ENCODE measurements at regions not wholly inside any gene's neighbourhood (a gene's known extent, or its start where the extent isn't known, plus 50 kb on each side); places are given as distances from the start of the nearest gene placed in this dataset.

DNA sequence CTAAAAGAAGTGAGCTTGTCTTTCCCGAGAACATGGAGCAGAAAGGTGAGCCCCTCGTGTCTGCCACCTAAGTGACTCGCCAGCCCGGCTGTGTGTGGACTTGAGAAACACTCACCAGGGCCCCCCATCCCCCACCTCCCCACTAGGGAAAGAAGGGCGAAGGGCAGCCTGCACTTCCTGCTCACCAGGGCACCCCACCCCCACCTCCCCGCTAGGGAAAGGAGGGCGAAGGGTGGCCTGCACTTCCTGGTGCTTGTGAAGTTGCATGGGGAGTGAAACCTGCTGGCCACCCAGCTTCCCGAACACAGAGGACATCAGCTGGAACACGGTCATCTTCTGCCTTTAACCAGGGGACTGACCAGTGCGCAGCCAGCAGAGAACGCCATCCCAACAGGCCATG, 402.7 kb upstream of the SALL3 start:
- H2AFZ ChIP-seq (ENCODE audit: low read depth, low read length): no peak overlapping the region
- H3K79me1 ChIP-seq (replicated peaks; ENCODE audit: low read length, poor library complexity, severe bottlenecking): no peaks in the 10 kb centered on the region
- H3K4ac ChIP-seq (ENCODE audit: low read depth in 1 of 2, low read length in 2 of 2): no peak overlapping the region
- H2AK5ac ChIP-seq (ENCODE audit: low read length, severe bottlenecking): no peak overlapping the region
- no peak overlapping the region for H2BK120ac ChIP-seq (ENCODE audit: low read depth, low read length)
- no peak overlapping the region for H3K27ac ChIP-seq (ENCODE audit: low read length, poor library complexity, severe bottlenecking)
- H2BK15ac ChIP-seq (ENCODE audit: low read depth, poor library complexity, severe bottlenecking): no peak overlapping the region
- H2BK5ac ChIP-seq (ENCODE audit: low read depth, low read length, poor library complexity, severe bottlenecking): no peak overlapping the region
- peaks cover 43% of the 10 kb centered on the region for H3K9me3 ChIP-seq (ENCODE audit: control insufficient read depth, low read length)
- no peak overlapping the region for H4K91ac ChIP-seq (ENCODE audit: low read length)
- no peak overlapping the region for H3K9ac ChIP-seq (ENCODE audit: low read length)
- H3K23ac ChIP-seq (ENCODE audit: low read length in 2 of 2): no peak overlapping the region
- DNase-seq: no peak
- 78% methylated on average over 11 of the region's 11 CpGs for WGBS
- no peaks in the 10 kb centered on the region for H3K36me3 ChIP-seq (ENCODE audit: control insufficient read depth in 1 of 2, insufficient read depth in 2 of 2, low read depth in 1 of 2, low read length in 2 of 2)
- H3K4me2 ChIP-seq (ENCODE audit: low read length, poor library complexity, severe bottlenecking): no peak overlapping the region
- H3K27me3 ChIP-seq (ENCODE audit: control insufficient read depth in 1 of 2, insufficient read depth in 1 of 2, low read length in 2 of 2): no peaks in the 10 kb centered on the region
- no peaks in the 10 kb centered on the region for H3K4me1 ChIP-seq (ENCODE audit: control insufficient read depth, insufficient read depth, low read depth, low read length)
- no peak overlapping the region for H3K14ac ChIP-seq (ENCODE audit: low read length in 2 of 2)
- no peak overlapping the region for H2BK12ac ChIP-seq (ENCODE audit: low read length in 2 of 2)
- H4K8ac ChIP-seq (ENCODE audit: low read length): no peak overlapping the region
- H3K18ac ChIP-seq (ENCODE audit: low read depth in 1 of 2, low read length in 2 of 2): no peak overlapping the region
- H3K4me3 ChIP-seq (ENCODE audit: insufficient read depth in 1 of 2, low read depth in 1 of 2, low read length in 2 of 2): no peak overlapping the region

DNA sequence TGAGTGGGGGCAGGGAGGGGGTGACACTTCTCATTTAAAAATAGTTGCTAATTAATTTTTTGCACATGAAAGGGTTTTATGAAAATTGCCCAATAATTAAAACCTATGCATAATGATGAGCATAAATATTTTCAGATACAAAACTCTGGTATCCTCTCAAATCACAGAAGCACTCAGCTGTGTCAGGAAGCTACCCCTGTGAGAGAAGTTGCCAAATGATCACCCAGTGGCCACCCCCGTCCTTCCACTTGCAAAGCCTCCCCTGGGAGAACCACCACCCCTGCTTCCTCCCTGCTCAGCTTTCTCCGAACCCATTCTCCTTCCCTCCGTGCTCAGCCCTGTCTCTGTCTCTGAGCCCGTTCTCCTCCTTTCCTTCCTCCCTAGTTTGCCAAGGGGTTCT, 400.2 kb upstream of the SALL3 start:
- no peak overlapping the region for H3K14ac ChIP-seq (ENCODE audit: low read length in 2 of 2)
- no peak overlapping the region for H3K4me3 ChIP-seq (ENCODE audit: insufficient read depth in 1 of 2, low read depth in 1 of 2, low read length in 2 of 2)
- H3K4me1 ChIP-seq (ENCODE audit: control insufficient read depth, insufficient read depth, low read depth, low read length): no peaks in the 10 kb centered on the region
- no peaks in the 10 kb centered on the region for H3K79me1 ChIP-seq (replicated peaks; ENCODE audit: low read length, poor library complexity, severe bottlenecking)
- 68% methylated on average over 4 of the region's 4 CpGs for WGBS
- H3K18ac ChIP-seq (ENCODE audit: low read depth in 1 of 2, low read length in 2 of 2): no peak overlapping the region
- H2BK120ac ChIP-seq (ENCODE audit: low read depth, low read length): no peak overlapping the region
- no peak overlapping the region for H4K8ac ChIP-seq (ENCODE audit: low read length)
- H3K23ac ChIP-seq (ENCODE audit: low read length in 2 of 2): no peak overlapping the region
- H3K27ac ChIP-seq (ENCODE audit: low read length, poor library complexity, severe bottlenecking): no peak overlapping the region
- no peak overlapping the region for H3K9ac ChIP-seq (ENCODE audit: low read length)
- no peaks in the 10 kb centered on the region for H3K36me3 ChIP-seq (ENCODE audit: control insufficient read depth in 1 of 2, insufficient read depth in 2 of 2, low read depth in 1 of 2, low read length in 2 of 2)
- no peak overlapping the region for H4K91ac ChIP-seq (ENCODE audit: low read length)
- no peak overlapping the region for H2BK12ac ChIP-seq (ENCODE audit: low read length in 2 of 2)
- no peaks in the 10 kb centered on the region for H3K27me3 ChIP-seq (ENCODE audit: control insufficient read depth in 1 of 2, insufficient read depth in 1 of 2, low read length in 2 of 2)
- no peak overlapping the region for H2BK15ac ChIP-seq (ENCODE audit: low read depth, poor library complexity, severe bottlenecking)
- DNase-seq: no peak
- H3K9me3 ChIP-seq (ENCODE audit: control insufficient read depth, low read length): peaks cover 26% of the 10 kb centered on the region
- H2AK5ac ChIP-seq (ENCODE audit: low read length, severe bottlenecking): no peak overlapping the region
- H3K4ac ChIP-seq (ENCODE audit: low read depth in 1 of 2, low read length in 2 of 2): no peak overlapping the region
- no peak overlapping the region for H2BK5ac ChIP-seq (ENCODE audit: low read depth, low read length, poor library complexity, severe bottlenecking)
- H2AFZ ChIP-seq (ENCODE audit: low read depth, low read length): no peak overlapping the region
- H3K4me2 ChIP-seq (ENCODE audit: low read length, poor library complexity, severe bottlenecking): no peak overlapping the region

DNA sequence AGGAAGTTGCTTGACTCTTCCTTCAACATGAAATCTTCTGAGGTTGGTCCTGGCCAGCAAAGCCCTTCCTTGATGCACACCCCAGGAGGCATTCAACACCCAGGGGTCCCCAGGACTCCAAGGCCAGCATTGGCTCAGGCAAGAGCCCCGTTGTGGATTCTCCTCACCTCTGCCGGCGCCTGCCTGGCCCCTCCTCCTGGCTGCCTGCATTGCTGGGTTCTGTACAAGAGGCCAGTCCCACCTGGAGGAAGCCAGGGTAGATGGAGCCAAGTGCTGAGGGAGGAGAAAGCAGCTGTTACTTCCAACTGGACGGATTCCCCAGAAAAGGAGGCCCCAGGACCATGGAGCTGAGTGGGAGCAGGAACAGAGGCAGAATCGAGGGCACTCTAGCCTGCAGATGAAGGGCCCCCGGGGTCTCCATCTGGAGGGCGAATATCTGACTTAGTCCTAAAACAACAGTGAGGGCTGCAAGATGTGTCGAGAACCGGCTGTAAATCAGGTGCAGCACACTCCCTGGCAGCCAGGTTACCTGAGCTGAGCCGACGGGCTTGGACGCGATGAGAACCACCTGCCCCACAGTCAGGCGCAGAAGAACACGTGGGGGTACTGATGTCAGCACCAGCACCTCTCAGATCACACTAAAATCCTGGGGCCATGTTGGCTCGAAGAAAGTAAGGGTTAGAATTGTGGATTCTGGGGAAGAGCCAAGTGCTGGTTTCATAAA, 399.6 kb upstream of the SALL3 start:
- no peaks in the 10 kb centered on the region for H3K4me1 ChIP-seq (ENCODE audit: control insufficient read depth, insufficient read depth, low read depth, low read length)
- no peak overlapping the region for H3K18ac ChIP-seq (ENCODE audit: low read depth in 1 of 2, low read length in 2 of 2)
- no peak overlapping the region for H2BK15ac ChIP-seq (ENCODE audit: low read depth, poor library complexity, severe bottlenecking)
- no peak overlapping the region for H3K14ac ChIP-seq (ENCODE audit: low read length in 2 of 2)
- peaks cover 26% of the 10 kb centered on the region for H3K9me3 ChIP-seq (ENCODE audit: control insufficient read depth, low read length)
- no peak overlapping the region for H2BK12ac ChIP-seq (ENCODE audit: low read length in 2 of 2)
- no peak overlapping the region for H2BK5ac ChIP-seq (ENCODE audit: low read depth, low read length, poor library complexity, severe bottlenecking)
- H3K4me2 ChIP-seq (ENCODE audit: low read length, poor library complexity, severe bottlenecking): no peak overlapping the region
- H4K91ac ChIP-seq (ENCODE audit: low read length): no peak overlapping the region
- no peak overlapping the region for H3K4me3 ChIP-seq (ENCODE audit: insufficient read depth in 1 of 2, low read depth in 1 of 2, low read length in 2 of 2)
- no peak overlapping the region for H3K9ac ChIP-seq (ENCODE audit: low read length)
- H3K27me3 ChIP-seq (ENCODE audit: control insufficient read depth in 1 of 2, insufficient read depth in 1 of 2, low read length in 2 of 2): no peaks in the 10 kb centered on the region
- H3K79me1 ChIP-seq (replicated peaks; ENCODE audit: low read length, poor library complexity, severe bottlenecking): no peaks in the 10 kb centered on the region
- no peaks in the 10 kb centered on the region for H3K36me3 ChIP-seq (ENCODE audit: control insufficient read depth in 1 of 2, insufficient read depth in 2 of 2, low read depth in 1 of 2, low read length in 2 of 2)
- no peak for DNase-seq
- H2AFZ ChIP-seq (ENCODE audit: low read depth, low read length): no peak overlapping the region
- H2AK5ac ChIP-seq (ENCODE audit: low read length, severe bottlenecking): no peak overlapping the region
- no peak overlapping the region for H3K4ac ChIP-seq (ENCODE audit: low read depth in 1 of 2, low read length in 2 of 2)
- 81% methylated on average over 15 of the region's 16 CpGs for WGBS
- H4K8ac ChIP-seq (ENCODE audit: low read length): no peak overlapping the region
- no peak overlapping the region for H3K23ac ChIP-seq (ENCODE audit: low read length in 2 of 2)
- H3K27ac ChIP-seq (ENCODE audit: low read length, poor library complexity, severe bottlenecking): no peak overlapping the region
- no peak overlapping the region for H2BK120ac ChIP-seq (ENCODE audit: low read depth, low read length)

DNA sequence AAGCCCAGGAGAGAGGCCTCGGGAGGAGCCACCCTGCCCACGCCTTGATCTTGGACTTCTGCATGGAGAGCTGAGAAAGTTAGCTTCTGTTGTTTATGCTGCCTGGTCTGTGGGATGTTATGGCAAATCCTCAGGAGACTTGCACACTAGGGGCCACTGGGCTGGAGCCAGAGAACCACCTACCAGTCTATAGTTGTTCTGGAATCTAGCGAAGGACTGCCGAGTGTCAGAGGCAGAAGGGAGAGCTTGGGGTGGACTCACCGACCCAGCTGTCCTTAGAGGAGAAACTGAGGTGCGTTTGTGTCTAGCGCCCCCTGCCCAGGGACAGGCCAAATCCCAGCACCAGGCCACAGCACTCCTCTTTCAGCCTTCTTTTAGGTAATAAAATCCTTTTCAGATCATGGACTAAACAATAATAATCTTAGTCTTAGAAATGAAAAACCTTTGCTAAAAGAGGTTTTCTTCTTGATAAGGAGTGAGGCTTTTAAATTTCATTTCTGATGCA, 398.7 kb upstream of the SALL3 start:
- H3K4me1 ChIP-seq (ENCODE audit: control insufficient read depth, insufficient read depth, low read depth, low read length): no peaks in the 10 kb centered on the region
- WGBS: 72% methylated on average over 5 of the region's 7 CpGs
- no peak overlapping the region for H3K4me3 ChIP-seq (ENCODE audit: insufficient read depth in 1 of 2, low read depth in 1 of 2, low read length in 2 of 2)
- no peaks in the 10 kb centered on the region for H3K36me3 ChIP-seq (ENCODE audit: control insufficient read depth in 1 of 2, insufficient read depth in 2 of 2, low read depth in 1 of 2, low read length in 2 of 2)
- H3K23ac ChIP-seq (ENCODE audit: low read length in 2 of 2): no peak overlapping the region
- H3K9me3 ChIP-seq (ENCODE audit: control insufficient read depth, low read length): peaks cover 24% of the 10 kb centered on the region
- no peak overlapping the region for H3K14ac ChIP-seq (ENCODE audit: low read length in 2 of 2)
- no peak overlapping the region for H3K4me2 ChIP-seq (ENCODE audit: low read length, poor library complexity, severe bottlenecking)
- H3K27ac ChIP-seq (ENCODE audit: low read length, poor library complexity, severe bottlenecking): no peak overlapping the region
- H3K18ac ChIP-seq (ENCODE audit: low read depth in 1 of 2, low read length in 2 of 2): no peak overlapping the region
- H3K27me3 ChIP-seq (ENCODE audit: control insufficient read depth in 1 of 2, insufficient read depth in 1 of 2, low read length in 2 of 2): no peaks in the 10 kb centered on the region
- H2BK15ac ChIP-seq (ENCODE audit: low read depth, poor library complexity, severe bottlenecking): no peak overlapping the region
- no peaks in the 10 kb centered on the region for H3K79me1 ChIP-seq (replicated peaks; ENCODE audit: low read length, poor library complexity, severe bottlenecking)
- no peak overlapping the region for H2BK120ac ChIP-seq (ENCODE audit: low read depth, low read length)
- no peak for DNase-seq
- no peak overlapping the region for H3K4ac ChIP-seq (ENCODE audit: low read depth in 1 of 2, low read length in 2 of 2)
- H3K9ac ChIP-seq (ENCODE audit: low read length): no peak overlapping the region
- H2AK5ac ChIP-seq (ENCODE audit: low read length, severe bottlenecking): no peak overlapping the region
- no peak overlapping the region for H2AFZ ChIP-seq (ENCODE audit: low read depth, low read length)
- H2BK12ac ChIP-seq (ENCODE audit: low read length in 2 of 2): no peak overlapping the region
- H2BK5ac ChIP-seq (ENCODE audit: low read depth, low read length, poor library complexity, severe bottlenecking): no peak overlapping the region
- no peak overlapping the region for H4K91ac ChIP-seq (ENCODE audit: low read length)
- H4K8ac ChIP-seq (ENCODE audit: low read length): no peak overlapping the region

Measured in mesenchymal stem cell (in vitro differentiated cells and primary cell).